Immature natural killer cell (primary cell): ENCODE measurements at regions not wholly inside any gene's neighbourhood (a gene's known extent, or its start where the extent isn't known, plus 50 kb on each side); places are given as distances from the start of the nearest gene placed in this dataset.
"Not testable (repeated sequence)": the region's sequence is repeated elsewhere in the genome, so short reads cannot be mapped to it uniquely, and the experiment has no call there.

Source experiments
- DNase-seq, 3 donors: peaks; one replicate each; pipeline ENCODE4 v3.0.0; 2022; ENCODE audit warnings: mixed read lengths in 1 of 3
- H3K27ac Mint-ChIP-seq, 6 donors: one replicate each; pipeline ENCODE4 v1.8.0; 2020; ENCODE audit warnings: mixed read lengths in 6 of 6, mild to moderate bottlenecking in 5 of 6, inconsistent platforms in 4 of 6, moderate library complexity in 3 of 6
- H3K27me3 Mint-ChIP-seq, 3 donors: one replicate each; pipeline ENCODE4 v1.8.0; 2020 to 2021; ENCODE audit warnings: low read depth in 3 of 3, mild to moderate bottlenecking in 3 of 3, mixed read lengths in 3 of 3, moderate library complexity in 3 of 3, inconsistent platforms in 1 of 3
- H3K36me3 Mint-ChIP-seq, 3 donors: one replicate each; pipeline ENCODE4 v1.8.0; 2020; ENCODE audit warnings: mixed read lengths in 3 of 3, inconsistent platforms in 2 of 3, mild to moderate bottlenecking in 2 of 3
- H3K4me1 Mint-ChIP-seq, 2 donors: one replicate each; pipeline ENCODE4 v1.8.0; 2020; ENCODE audit warnings: inconsistent platforms in 2 of 2, mild to moderate bottlenecking in 2 of 2, mixed read lengths in 2 of 2, moderate library complexity in 1 of 2
- H3K4me3 Mint-ChIP-seq, 5 donors: one replicate each; pipeline ENCODE4 v1.8.0; 2020; ENCODE audit warnings: mild to moderate bottlenecking in 5 of 5, mixed read lengths in 5 of 5, inconsistent platforms in 3 of 5, moderate library complexity in 3 of 5
- H3K9me3 Mint-ChIP-seq, 6 donors: one replicate each; pipeline ENCODE4 v1.8.0; 2020; ENCODE audit warnings: mild to moderate bottlenecking in 6 of 6, mixed read lengths in 6 of 6, inconsistent platforms in 4 of 6, moderate library complexity in 3 of 6

DNA sequence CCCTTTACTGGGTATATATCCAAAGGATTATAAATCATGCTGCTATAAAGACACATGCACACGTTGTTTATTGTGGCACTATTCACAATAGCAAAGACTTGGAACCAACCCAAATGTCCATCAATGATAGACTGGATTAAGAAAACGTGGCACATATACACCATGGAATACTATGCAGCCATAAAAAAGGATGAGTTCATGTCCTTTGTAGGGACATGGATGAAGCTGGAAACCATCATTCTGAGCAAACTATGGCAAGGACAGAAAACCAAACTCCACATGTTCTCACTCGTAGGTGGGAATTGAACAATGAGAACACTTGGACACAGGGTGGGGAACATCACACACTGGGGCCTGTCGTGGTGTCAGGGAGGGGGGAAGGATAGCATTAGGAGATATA is 59.2 kb downstream of the CXorf49B start:
- H3K4me3 Mint-ChIP-seq, H3K4me1 Mint-ChIP-seq, H3K27me3 Mint-ChIP-seq, H3K27ac Mint-ChIP-seq, H3K36me3 Mint-ChIP-seq, DNase-seq, H3K9me3 Mint-ChIP-seq: not testable (repeated sequence)

DNA sequence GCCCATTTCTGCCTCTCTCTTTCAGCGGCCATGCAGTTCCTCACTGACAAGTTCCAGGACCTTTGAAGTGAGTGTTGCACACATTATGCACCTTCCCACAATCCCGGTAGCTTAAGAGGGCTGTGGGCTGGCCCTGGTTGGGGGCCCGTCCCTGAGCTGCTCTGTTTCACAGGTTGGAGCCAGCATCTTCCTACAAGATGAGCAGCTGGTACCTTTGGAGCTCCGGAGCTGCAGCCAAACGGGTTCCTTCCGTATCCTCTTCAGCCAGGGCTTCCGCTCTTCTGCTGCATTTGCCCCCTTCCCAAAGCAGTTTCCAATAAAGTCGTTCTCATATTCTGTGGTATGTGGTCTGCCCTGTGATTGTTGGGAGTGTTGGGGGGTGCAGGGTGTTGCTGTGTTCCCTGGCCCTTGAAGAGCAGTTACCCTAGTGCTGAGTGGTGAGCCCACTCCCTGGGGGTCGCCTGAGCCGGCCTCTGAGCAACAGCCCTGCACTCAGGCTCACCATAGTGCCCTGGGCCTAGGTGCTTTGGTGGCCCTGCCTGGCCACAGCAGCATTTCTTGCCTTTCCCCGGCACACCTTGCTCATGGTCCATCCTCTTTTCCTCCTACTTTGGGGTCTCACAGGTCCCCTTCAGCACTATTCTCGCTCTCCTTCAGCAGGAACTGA is 60.4 kb downstream of the CXorf49B start:
- Mint-ChIP-seq H3K4me1 (no peaks in the 10 kb centered on the region), H3K27ac (no peak overlapping the region), H3K27me3 (peaks cover 0 to 5% (median 5%) of the 10 kb centered on the region in 3 donors), H3K9me3 (peaks cover 0 to 4% (median 0%) of the 10 kb centered on the region in 6 donors), H3K36me3 (no peaks in the 10 kb centered on the region), H3K4me3 (no peak overlapping the region)
- DNase-seq, result no peak

GRCh38 chrX:71828086-71828485 is 64.9 kb downstream of the CXorf49B start:
- Mint-ChIP-seq H3K4me3 (no peak overlapping the region), H3K4me1 (no peaks in the 10 kb centered on the region), H3K36me3 (peaks cover 0 to 4% (median 0%) of the 10 kb centered on the region in 3 donors), H3K9me3 (peaks cover 0 to 7% (median 2%) of the 10 kb centered on the region in 6 donors), H3K27me3 (peaks cover 2 to 21% (median 5%) of the 10 kb centered on the region in 3 donors), H3K27ac (no peak overlapping the region)
- no peak for DNase-seq

GRCh38 chrX:71838092-71838491 is 72.6 kb upstream of the NHSL2 start:
- peaks cover 1 to 16% (median 9%) of the 10 kb centered on the region in 3 donors for H3K27me3 Mint-ChIP-seq
- H3K36me3 Mint-ChIP-seq, DNase-seq, H3K9me3 Mint-ChIP-seq, H3K4me1 Mint-ChIP-seq, H3K4me3 Mint-ChIP-seq, H3K27ac Mint-ChIP-seq: not testable (repeated sequence)

- H3K9me3 Mint-ChIP-seq, result peaks cover 0 to 8% (median 1%) of the 10 kb centered on the region in 6 donors
- H3K27me3 Mint-ChIP-seq, result peaks cover 0 to 21% (median 3%) of the 10 kb centered on the region in 3 donors
- no peak overlapping the region for H3K27ac Mint-ChIP-seq
- DNase-seq, result no peak
- H3K36me3 Mint-ChIP-seq, result no peaks in the 10 kb centered on the region
- H3K4me1 Mint-ChIP-seq, result no peaks in the 10 kb centered on the region
- H3K4me3 Mint-ChIP-seq, result no peak overlapping the region
These were observed 64.2 kb upstream of the NHSL2 start for GRCh38 chrX:71846429-71846828.

DNA sequence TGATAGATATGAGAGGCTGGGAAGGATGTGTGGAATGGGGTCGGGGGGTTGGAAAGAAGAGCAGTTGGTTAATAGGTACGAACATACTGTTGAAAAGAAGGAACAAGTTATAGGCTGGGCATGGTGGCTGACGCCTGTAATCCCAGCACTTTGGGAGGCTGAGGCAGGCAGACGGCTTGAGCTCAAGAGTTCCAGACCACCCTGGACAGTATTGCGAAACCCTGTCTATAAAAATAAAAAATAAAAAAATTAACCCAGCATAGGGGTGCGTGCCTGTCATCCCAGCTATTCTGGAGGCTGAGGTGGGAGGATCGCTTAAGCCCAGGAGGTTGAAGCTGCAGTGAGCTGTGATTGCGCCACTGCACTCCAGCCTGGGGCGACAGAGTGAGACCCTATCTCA is 58.5 kb upstream of the NHSL2 start:
- Mint-ChIP-seq H3K4me3 (no peak overlapping the region), H3K36me3 (no peaks in the 10 kb centered on the region), H3K4me1 (no peaks in the 10 kb centered on the region), H3K9me3 (no peaks in the 10 kb centered on the region), H3K27me3 (peaks cover 2 to 13% (median 3%) of the 10 kb centered on the region in 3 donors), H3K27ac (no peak overlapping the region)
- no peak for DNase-seq

- DNase-seq, result peak; percentile 20 to 31 (median 25)
- Mint-ChIP-seq H3K27me3 (peaks cover 4 to 15% (median 5%) of the 10 kb centered on the region in 3 donors), H3K27ac (no peak overlapping the region), H3K9me3 (no peaks in the 10 kb centered on the region), H3K4me3 (no peak overlapping the region), H3K4me1 (no peaks in the 10 kb centered on the region), H3K36me3 (no peaks in the 10 kb centered on the region)
These were observed 51.0 kb upstream of the NHSL2 start for GRCh38 chrX:71859637-71860036.
